MV-4-11 (cell line): ENCODE measurements at regions not wholly inside any gene's neighbourhood (a gene's known extent, or its start where the extent isn't known, plus 50 kb on each side); places are given as distances from the start of the nearest gene placed in this dataset.

Experiments
- DNase-seq: peaks from one replicate; lab custom pipeline; 2025; lab: John Stamatoyannopoulos, UW

DNA sequence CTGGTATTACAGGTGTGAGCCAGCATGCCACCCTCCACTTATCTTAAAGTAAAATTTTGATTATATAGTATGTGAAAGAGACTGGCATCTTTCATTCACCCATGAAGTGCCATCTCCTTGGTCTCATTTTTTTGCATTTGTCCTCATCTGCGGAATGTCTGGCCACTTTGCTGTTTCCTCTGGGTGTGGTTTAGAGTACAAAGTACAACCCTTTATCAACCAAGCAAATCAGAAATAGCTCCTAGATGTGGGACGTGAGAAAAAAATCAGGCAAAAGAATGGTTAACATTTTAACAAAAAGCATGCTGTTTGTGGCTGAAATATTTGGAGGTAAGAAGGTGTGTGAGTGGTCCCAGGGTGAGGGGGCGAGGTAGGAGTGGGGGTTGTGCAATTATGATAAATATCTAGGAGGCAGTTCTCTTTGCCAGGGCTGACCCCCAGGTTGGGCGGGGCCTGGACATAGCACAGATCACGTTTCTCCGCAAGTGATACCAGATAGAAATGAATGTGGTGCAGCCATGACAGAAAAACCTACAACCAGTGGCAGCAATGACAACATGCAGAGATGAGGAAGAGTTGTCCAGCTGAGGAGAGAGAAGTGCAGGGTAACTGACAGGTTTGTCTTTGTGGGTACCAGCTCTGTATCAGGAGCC lies 115.8 kb upstream of the SERTAD2 start:
- DNase-seq: no peak

DNA sequence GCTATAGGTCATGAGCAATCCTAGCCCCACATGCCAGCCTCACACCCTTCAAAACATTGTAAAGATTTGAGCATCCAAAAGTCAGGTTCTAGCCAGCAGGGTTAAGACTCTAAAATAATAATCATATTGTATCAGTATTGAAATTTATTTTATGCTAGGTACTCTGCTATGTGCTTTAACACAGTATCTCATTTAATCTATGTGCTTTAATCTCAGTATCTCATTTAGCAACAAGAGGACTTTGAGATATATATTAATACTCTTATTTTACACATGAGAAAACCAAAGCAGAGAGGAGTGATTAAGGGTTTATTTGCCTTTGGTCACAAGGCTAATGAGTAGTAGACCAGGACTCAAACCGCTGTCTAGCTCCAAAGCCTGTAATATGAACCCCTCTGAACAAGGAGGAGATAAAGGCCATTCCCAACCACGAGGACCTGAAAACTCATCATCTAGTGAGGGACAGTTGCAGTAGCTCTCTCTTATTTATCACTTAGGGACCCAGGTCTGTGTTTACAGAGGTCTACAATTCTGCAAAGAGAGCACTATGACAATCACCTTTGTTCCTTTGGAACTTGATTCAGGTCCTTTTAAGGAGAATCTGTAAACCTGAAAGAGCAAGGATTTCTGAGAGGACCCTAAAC lies 116.5 kb upstream of the SERTAD2 start:
- no peak for DNase-seq

DNA sequence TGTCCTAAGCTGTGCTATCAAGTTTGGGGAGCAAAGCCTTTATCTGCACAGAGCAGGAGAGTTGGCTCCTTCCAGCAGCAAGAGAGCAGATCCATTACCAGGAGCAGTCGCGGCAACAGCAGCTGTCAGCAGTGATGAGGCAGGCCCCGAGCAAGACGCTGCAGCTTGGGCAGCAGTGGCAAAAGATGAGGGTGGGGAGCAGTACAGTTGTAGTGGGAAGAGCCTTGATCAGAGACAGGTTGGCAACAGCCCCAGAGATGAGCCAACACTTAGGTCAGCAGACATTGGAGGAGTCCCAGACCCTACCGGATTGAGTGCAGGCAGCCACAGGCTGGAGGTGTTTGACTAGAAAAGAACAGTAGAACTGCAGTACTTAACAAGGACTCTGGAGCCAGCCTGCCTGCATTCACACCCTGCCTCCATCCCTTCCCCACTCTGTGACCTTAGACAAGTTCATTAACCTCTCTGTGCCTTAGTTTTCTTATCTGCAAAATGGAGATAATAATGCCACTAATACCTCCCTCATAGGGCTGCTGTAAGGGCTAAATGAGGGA lies 117.1 kb upstream of the SERTAD2 start:
- DNase-seq: no peak

GRCh38 chr2:64771737-64772136 lies 118.0 kb upstream of the SERTAD2 start:
- DNase-seq: no peak

- no peak for DNase-seq
Measured at GRCh38 chr2:64773461-64774118, 119.9 kb upstream of the SERTAD2 start.

GRCh38 chr2:64777841-64778240 lies 124.1 kb upstream of the SERTAD2 start:
- no peak for DNase-seq

DNA sequence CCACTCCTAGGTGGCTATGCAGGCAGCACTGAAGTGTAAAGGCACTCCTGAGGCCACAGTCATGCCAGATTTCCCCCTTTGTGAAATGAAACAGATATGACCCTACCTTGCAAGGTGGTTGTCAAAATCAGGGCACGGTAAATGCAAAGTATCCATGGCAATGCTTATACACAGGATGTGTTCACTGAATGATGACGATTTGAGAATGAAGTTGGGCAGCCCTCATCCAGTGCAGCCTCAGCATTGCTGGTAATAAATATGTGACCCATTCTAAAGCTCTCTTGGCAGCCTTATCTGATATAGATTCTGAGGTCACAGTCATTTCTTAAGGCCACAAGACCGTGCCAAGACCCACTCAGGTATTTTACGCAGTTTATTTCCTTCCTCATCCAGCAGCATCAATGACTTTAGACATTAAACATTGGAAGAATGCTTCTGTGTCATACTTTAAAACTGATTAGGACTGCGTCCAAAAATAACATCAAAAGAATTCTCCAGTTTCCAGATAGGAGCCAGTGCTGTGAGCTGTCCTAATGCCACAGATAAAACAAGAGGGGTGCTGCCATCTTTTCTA lies 125.5 kb upstream of the SERTAD2 start:
- no peak for DNase-seq

- no peak for DNase-seq
Measured at GRCh38 chr2:64780041-64780440, 126.3 kb upstream of the SERTAD2 start.

DNA sequence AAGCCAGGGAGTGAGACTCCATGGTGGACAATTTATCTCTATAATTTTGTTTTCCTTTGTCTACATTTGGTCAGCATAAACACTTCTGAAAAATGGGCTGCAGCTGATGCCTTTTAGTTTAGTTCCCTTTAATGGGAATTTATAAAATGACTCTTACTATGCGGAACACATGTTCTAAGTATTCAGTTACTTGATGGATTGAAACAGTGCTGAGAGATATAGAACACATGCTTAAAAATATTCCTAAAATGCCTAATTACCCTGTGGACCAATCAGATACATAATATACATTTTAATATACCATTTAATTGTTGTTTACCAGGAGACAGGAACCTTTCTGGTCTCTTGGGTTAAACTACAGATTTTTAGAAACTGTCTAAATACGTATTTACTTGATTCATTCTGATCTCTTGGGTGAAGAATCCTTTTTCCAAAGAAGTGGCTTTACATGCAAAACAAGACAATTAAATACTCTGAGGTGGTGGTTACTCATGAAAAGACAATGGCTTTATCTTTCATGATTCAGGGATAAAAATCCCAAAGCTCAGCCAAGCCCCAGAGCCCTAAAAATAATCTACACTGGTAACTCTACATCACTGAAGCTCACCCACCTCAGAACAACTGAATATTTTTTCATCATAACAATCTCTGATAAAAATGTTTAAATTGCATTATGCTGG lies 128.1 kb upstream of the SERTAD2 start:
- DNase-seq: no peak

DNA sequence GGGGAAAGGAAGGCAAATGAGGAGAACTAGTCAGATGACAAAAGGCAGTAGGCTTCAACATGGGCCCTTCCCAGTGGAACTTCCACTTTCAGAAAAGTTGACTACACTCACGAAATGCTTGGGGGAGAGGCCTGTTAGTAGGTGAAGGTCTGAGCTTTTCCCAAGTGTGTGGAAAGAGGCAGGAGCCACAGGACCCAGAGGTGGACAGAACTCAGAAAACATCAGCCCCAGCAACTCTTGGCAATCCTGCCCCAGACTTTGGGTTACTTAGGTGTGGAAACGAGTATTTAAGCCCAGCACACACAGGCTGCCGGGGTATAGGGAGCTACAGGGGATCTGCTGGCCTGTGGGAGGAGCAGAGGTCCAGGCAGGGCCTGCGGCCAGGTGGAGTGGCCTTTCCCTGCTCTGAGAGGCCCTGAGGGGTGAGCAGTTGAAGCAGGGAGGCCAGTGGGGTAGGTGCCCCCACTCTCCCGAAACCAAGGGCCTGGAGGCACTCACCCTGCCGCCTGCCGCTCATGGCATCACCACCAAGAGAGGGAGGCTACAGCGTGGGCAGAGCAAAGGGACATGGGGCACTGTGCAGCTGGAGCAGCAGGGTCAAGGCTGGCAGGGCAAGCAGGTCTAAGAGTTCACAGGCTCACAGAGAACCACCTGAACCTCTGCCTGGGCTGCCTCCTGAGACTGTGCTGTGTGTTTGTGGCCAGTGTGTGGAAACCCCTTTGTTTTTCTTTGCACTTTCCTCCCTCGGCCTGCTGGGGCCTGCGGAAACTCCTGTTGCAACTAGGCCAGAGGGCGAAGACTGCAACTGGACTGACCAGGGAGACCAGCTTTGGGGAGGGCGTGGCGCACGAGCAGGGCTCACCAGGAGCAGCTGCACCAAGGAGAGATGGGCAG lies 130.7 kb upstream of the SERTAD2 start:
- DNase-seq: no peak

GRCh38 chr2:64785245-64785644 lies 131.5 kb upstream of the SERTAD2 start:
- no peak for DNase-seq

- DNase-seq: peak; percentile 41
Measured at GRCh38 chr2:64786343-64787018, 132.8 kb upstream of the SERTAD2 start.

GRCh38 chr2:64787019-64787365 lies 133.3 kb upstream of the SERTAD2 start:
- DNase-seq: no peak

DNA sequence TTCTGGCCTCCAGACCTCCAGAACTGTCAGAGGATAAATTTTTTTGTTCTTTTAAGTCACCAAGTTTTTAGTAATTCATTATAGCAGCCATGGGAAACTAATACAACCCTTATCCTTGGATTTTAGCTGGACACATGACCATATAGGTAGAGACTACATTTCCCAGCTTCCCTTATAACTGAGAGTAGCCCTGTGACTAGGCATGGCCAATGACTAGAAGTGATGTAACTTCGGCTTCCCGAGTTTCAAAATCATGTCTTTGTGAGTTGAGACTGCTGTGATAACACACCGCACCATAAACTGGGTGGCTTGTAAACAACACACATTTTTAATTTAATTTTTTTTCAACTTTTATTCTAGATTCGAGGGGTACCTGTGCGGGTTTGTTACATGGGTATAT lies 134.0 kb upstream of the SERTAD2 start:
- DNase-seq: peak; percentile 37

DNA sequence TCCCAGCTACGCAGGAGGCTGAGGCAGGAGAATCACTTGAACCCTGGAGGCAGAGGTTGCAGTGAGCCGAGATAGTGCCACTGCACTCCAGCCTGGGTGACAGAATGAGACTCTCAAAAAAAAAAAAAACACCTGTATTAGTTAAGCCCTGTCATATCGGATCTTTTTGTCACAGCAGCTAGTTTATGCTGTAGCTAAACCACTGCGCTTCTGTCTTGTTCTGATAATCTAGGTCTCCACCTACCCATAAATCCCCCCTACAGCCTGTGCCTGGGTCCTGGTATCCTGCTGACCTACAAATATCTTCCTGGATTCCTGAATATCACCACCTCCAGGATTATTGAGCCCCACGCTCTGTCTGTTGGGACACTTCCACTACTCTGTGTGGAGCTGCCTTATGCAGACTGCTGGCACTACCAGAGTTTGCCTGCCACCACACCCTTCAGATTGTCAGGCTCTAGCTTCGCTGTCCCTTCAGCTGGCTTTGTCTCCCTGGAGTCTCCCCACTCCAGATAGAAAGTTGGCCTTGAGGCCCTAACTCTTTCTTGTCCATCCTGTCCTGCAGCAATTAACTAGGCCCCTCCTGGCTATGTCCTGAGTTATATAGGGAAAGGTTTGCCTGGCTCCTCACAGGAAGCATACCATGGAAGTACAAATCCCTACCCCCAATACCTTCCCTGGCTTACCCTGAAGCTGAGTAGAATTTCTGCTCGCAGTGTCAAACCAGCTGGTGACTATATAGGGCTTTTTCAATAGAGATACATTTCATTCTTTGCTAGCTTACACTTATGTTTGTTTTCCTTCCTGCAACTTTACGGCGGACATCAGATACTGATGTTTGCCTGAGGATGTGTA lies 136.0 kb upstream of the SERTAD2 start:
- no peak for DNase-seq

DNA sequence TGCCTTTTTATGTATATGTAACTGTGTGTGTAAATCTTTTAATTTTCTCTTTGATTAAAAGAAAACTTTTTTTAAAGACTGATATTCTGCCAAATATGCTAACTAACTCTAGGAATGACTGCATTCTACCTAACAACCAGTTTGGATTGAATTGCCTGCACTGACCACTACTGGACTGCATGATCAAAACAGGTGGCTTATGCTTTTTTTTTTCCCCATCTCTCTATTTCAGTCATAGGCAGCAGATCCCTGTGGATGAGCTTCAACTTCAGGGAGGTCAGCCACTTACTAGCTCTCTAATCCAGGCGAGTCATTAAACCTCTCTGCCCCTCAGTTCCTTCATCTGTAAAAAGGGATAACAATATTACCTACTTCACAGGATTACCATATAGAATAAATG lies 138.6 kb upstream of the SERTAD2 start:
- no peak for DNase-seq

DNA sequence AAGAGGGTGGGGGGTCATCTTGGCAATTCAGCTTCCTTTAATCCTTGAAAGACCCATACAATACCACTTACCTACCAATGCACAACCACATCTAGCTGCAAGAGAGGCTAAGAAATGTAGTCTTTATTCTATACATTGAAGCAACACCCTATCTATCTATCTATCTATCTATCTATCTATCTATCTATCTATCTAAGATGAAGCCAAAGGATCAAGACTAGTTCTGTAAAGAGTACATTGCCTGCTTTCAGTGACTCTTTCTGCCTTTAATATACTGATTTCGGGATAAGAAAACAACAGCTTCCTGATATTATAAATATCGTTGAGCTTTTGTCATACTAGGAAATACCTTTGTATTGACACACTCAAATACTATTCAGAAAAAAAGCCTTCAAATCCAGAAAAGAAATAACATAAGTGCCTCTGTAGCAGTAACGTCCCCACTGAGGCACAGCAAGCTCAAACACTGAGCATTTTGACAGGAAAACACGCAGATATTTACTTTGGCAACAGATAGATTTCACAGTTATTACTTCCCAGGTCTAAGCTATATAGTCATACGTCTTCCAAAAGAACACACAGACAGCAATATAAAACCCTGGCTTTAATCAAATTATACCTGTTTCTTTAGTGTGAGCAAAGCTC lies 139.4 kb upstream of the SERTAD2 start:
- DNase-seq: no peak

- no peak for DNase-seq
Measured at GRCh38 chr2:64793701-64794100, 140.0 kb upstream of the SERTAD2 start.

DNA sequence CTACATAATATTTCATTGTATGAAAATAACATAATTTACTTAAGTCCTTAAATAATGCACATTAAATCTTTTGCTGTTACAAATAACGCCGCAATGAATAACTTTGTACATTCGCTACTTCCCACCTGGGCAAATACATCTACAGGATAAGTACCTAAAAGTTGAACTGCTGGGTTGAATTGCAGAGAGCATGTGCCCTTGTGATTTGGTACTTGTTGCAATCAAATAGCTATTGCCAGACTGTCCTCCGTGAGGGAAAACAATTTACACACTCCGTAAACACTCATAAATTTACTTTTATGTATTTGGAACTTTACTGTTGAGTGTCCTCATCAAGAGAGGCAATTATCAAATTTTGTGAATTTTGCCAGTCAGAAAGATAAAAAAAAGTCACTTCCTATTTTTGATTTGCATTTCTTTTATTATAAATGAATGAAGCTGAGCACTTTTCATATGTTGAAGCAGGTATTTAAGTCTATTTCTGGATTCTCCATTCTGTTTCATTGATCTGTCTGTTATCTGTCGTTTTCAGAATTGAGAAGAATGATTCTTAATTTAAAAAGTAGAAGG lies 140.8 kb upstream of the SERTAD2 start:
- DNase-seq: no peak
